Activated CD8-positive, alpha-beta memory T cell treated with anti-CD3 and anti-CD28 coated beads for 36 hours (primary cell): ENCODE measurements at regions not wholly inside any gene's neighbourhood (a gene's known extent, or its start where the extent isn't known, plus 50 kb on each side); places are given as distances from the start of the nearest gene placed in this dataset.
"Not testable (repeated sequence)": the region's sequence is repeated elsewhere in the genome, so short reads cannot be mapped to it uniquely, and the experiment has no call there.

ENCODE experiments used
- CTCF ChIA-PET: fragments of 350-600 bp; sonication (Branson Sonifier 250); formaldehyde crosslinking; loops from one replicate; lab custom pipeline; 2021; ENCODE audit warnings: antibody characterized with exemption; lab: Charles Lee
- POLR2A ChIA-PET: fragments of 350-600 bp; sonication (Branson Sonifier 250); formaldehyde crosslinking; loops from one replicate; lab custom pipeline; 2021; ENCODE audit warnings: antibody characterized with exemption; lab: Charles Lee

- CTCF ChIA-PET: interaction anchor here (0.6 kb wide), 1 partner anchor 12 kb away, joined by 4 read pairs; no protein-coding TSS in a partner anchor
These were observed 824.5 kb downstream of the STIM2 start for GRCh38 chr4:27685091-27685490.

GRCh38 chr4:27685947-27686346, 825.3 kb downstream of the STIM2 start:
- POLR2A ChIA-PET: no interaction called here
- CTCF ChIA-PET: no interaction called here

More at GRCh38 chr4:27685091-27685490, 824.5 kb downstream of the STIM2 start:
- POLR2A ChIA-PET: no interaction called here

- POLR2A ChIA-PET: no interaction called here
- CTCF ChIA-PET: no interaction called here
These were observed 831.5 kb downstream of the STIM2 start for GRCh38 chr4:27692158-27692557.

- POLR2A ChIA-PET: no interaction called here
- CTCF ChIA-PET: no interaction called here
These were observed 832.4 kb downstream of the STIM2 start for GRCh38 chr4:27692868-27693634.

DNA sequence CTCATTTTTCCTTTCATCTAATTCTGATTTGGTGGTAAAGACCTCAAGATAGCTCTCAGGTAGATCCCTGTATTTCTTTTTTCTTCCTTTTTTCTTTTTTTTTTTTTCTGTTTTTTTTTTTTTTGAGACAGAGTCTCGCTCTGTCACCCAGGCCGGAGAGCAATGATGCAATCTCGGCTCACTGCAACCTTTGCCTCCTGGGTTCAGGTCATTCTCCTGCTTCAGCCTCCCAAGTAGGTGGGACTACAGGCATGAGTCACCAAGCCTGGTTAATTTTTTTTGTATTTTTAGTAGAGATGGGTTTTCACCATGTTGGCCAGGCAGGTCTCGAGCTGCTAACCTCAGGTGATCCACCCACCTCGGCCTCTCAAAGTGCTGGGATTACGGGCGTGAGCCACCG, 835.6 kb downstream of the STIM2 start:
- CTCF ChIA-PET, POLR2A ChIA-PET: not testable (repeated sequence)

GRCh38 chr4:27701606-27702005, 841.0 kb downstream of the STIM2 start:
- CTCF ChIA-PET: no interaction called here
- POLR2A ChIA-PET: no interaction called here

DNA sequence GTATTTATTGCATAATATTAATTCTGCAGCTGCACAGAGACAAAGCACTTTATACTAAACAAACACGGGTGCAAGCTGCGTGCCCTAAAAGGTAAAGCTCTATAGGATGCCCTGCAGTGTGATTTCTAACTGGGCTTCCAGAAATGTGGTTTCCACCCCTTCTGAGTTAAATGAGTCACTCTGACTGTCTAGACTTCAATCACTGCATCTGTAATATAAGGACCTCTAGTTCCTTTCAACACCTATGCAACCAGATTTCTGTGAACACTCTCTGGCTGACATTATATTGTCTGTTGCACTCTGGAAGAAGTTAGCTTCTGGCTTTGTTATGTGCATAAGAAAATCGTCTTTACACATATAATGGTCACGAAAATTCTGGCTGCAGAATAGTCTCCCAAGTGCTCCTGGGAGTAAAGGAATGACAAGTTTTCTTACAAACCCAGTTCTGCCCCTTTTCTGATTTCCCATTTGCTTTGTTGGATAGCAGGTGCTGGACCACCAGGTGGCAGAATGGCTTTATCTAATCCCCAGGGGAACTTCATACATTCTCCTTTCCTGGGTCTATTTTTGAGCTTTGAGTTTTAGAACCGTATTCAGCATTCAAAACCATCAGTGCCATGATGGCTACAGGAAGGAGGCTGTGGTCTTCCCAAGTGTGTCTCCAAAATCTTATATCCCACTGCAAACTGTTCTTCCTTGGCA, 842.2 kb downstream of the STIM2 start:
- ChIA-PET POLR2A (no interaction called here), CTCF (no interaction called here)

- CTCF ChIA-PET: no interaction called here
- POLR2A ChIA-PET: no interaction called here
These were observed 843.1 kb downstream of the STIM2 start for GRCh38 chr4:27703771-27704170.

- ChIA-PET CTCF (no interaction called here), POLR2A (no interaction called here)
These were observed 850.4 kb downstream of the STIM2 start for GRCh38 chr4:27711041-27711440.

GRCh38 chr4:27714073-27714472, 853.4 kb downstream of the STIM2 start:
- ChIA-PET POLR2A (no interaction called here), CTCF (no interaction called here)

GRCh38 chr4:27716693-27717430, 856.2 kb downstream of the STIM2 start:
- POLR2A ChIA-PET: no interaction called here
- CTCF ChIA-PET: no interaction called here

GRCh38 chr4:27717431-27717755, 856.8 kb downstream of the STIM2 start:
- ChIA-PET POLR2A (no interaction called here), CTCF (no interaction called here)

DNA sequence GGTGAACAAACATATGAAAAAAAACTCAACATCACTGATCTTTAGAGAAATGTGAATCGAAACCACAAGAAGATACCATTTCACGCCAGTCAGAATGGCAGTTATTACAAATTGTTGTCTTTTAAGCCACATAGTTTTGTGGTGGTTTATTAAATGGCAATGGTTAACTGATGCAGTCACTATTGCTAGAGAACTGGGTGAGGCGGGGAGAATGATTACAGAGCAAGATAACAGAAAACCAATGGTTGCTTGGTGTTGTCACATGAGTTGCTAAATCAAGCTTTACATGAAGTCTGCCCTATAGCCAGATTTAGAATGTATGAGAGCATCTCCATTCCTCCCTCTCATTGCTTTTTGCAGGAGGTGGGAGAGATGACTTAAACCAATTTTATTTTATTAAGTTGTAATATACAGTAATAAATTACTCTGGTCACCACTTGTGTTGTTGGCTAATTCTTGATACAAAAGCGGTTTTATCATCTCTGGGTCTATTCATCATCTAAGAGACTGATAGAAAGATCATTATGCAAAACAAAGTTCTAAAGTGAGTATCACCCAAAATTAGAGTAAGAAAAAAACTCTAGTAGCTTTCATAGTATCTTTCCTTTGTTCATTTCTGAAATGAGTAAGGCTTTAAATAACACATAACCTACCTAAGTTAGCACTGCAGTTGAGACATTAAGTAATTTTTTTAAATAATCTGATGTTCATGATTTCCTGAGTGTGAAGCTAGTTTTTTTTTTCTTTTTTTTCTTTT, 859.5 kb downstream of the STIM2 start:
- ChIA-PET POLR2A (no interaction called here), CTCF (no interaction called here)

DNA sequence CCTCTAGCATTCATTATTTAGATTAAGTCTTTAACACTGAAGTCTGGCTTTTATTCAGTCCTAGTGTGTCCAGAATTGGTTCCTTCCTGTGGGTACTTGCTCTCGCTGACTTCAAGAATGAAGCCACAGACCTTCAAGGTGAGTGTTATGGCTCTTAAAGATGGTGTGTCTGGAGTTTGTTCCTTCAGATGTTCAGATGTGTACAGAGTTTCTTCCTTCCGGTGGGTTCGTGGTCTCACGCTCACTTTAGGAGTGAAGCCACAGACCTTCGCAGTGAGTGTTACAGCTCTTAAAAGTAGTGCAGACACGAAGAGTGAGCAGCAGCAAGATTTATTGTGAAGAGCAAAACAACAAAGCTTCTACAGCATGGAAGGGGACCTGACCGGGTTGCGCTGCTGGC, 860.6 kb downstream of the STIM2 start:
- POLR2A ChIA-PET: no interaction called here
- CTCF ChIA-PET: no interaction called here

GRCh38 chr4:27728892-27729291, 868.3 kb downstream of the STIM2 start:
- CTCF ChIA-PET: no interaction called here
- POLR2A ChIA-PET: no interaction called here

- ChIA-PET CTCF (no interaction called here), POLR2A (no interaction called here)
These were observed 882.2 kb downstream of the STIM2 start for GRCh38 chr4:27742816-27743215.

DNA sequence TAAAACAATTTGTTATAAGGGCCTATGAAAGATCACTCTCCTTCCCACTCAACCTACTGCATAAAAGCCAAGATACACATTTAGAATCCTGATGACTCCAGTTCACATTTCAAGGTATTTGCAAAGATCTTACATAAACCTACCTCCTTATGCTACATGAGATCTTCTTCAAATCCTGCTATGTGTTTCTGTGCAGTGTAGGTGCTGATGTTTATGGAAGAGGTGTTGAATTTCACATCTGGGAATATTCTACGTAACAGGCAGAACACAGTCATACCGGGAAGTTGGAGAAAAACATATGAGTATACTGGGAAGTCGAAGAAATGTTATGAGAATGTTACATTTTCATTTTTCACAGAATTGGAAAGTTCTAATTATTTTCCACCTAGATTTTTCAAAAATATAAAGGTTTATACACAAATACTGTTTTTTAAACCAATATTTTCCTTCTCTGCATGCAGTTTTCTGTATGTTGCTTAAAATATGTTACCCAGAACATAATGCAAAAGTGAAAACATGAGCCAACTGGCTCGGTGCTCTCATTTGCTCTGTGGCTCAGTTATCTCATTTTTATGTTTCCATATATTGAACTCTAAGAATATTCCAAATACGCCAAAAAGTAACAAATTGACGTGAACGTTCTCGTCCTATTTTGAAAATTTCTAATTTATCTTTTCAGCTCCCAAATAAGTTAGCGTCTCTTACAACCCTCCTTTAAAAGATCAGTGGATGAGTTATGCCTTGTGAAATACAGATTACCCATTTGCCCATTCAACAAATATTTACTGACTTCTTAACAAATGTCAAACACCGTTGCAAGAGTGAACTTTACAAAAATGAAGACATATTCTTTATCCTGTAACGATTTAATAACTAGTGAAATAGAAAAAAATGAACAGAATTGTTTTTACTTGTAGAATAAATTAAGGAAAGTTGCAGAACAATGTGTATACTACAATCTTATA, 899.3 kb downstream of the STIM2 start:
- CTCF ChIA-PET: no interaction called here
- POLR2A ChIA-PET: no interaction called here

DNA sequence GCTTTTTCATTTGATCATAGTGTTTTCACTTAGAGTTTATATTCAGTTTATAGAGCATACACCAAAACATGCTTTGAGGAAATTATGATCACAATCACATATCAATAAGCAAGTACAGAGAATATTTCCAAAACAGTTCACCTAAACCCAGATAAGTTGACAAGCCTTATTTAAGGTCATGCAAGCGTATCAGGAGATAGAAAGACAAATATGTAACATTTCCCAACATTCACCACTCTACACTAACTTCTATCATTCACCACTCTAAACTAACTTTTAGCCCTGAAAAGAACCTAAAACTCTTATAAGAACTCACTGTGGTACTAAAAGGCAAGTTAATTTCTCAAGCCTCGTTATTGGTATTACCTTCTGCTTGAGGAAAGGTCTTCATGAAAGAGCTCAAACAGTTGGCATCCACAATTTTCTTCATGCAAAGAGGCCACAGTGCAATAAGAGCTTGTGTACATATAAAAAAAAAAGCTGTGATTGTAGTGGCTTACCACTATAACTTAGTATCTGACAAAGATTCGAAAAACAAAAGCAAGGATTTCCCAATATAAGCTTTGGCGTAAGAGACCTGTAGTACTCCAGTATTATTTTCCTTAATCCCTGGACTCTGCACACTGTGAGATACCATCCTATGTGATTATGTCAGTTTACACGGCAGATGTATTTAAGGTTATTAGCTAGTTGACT, 903.3 kb downstream of the STIM2 start:
- ChIA-PET POLR2A (no interaction called here), CTCF (no interaction called here)
